GM19395 (cell line): ENCODE measurements at regions not wholly inside any gene's neighbourhood (a gene's known extent, or its start where the extent isn't known, plus 50 kb on each side); places are given as distances from the start of the nearest gene placed in this dataset.

Experiments used
- ATAC-seq: cut with Tn5 transposase; IDR thresholded peaks from one replicate; pipeline ENCODE4 v1.9.1; 2021; ENCODE audit warnings: mild to moderate bottlenecking, moderate library complexity; ENCODE audit not compliant: unreplicated experiment

DNA sequence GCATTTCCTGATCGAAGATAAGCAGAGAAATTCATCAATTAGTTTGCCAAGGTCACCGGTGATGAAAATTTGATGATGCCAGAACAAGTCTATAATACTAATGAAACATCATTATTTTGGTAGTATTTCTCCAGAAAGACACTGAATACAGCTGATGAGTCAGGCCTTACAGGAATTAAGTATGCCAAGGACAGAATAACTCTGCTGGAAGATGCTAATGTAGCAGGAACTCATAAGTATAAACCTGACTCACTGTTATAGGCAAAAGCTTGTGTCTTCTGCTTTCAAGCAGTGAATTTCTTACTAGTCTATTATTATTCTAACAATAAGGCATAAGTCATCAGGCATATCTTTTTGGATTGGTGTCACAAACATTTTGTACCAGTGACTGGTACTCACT is 1825.1 kb upstream of the IGFBP7 start:
- no peak for ATAC-seq

- ATAC-seq, result no peak
Observed at GRCh38 chr4:58936436-58936835, 1826.3 kb upstream of the IGFBP7 start.

GRCh38 chr4:58940167-58940566 is 1830.0 kb upstream of the IGFBP7 start:
- ATAC-seq, result no peak

DNA sequence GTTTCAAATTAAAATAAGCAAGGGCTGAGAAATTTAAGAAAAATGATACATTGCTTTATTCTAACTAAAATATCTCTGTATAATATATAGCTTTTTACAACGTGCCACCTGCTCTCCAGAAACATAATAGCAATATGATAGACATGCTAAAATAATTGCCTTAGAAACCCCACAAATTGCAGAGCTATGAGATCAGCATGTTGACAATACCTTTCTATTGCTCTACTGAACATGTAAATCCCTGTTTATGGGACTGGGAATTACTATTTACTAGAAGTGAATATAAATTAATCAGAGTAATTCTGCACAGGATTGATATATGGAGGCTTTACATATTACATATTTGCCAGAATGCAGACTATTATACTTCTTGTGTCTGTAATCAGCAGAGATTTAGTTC is 1831.1 kb upstream of the IGFBP7 start:
- ATAC-seq, result no peak

DNA sequence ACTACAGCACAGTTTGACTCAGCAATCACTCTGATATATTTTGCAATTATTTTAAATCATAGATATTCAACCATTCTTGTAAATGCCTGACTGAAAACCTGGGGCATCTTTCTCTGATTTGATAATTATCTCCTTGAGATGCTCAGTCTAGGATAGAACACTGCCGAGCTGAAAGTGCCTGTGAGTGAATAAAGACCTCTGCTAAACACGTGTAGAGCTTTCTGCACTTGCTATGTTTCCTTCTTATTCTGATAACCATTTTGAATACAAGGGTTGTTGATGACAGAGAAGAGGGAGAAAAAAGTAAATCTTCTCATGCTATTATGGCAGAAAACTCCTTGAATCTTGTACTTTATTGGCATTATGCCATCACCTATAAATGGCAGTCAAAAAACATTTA is 1843.4 kb upstream of the IGFBP7 start:
- ATAC-seq, result no peak

DNA sequence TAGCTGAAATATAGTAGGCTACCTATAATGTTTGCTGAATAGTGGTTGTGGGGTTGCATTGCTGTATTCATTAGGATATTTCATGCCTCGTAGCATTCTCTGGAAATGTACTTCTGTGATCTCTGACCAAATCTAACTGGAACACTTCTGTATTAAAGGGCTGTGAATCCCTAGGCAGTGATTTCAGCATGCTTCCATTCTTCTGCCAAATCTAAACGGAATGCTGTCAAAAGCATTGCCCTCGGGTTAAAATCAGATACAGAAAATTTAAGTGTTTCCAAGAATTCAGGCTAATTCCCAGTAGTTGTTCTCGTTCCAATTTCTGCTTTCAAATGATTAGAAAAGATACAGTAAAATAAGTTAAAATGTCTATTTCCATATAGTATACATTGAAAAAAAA is 1847.5 kb upstream of the IGFBP7 start:
- no peak for ATAC-seq

- no peak for ATAC-seq
Observed at GRCh38 chr4:58961283-58961682, 1851.1 kb upstream of the IGFBP7 start.

DNA sequence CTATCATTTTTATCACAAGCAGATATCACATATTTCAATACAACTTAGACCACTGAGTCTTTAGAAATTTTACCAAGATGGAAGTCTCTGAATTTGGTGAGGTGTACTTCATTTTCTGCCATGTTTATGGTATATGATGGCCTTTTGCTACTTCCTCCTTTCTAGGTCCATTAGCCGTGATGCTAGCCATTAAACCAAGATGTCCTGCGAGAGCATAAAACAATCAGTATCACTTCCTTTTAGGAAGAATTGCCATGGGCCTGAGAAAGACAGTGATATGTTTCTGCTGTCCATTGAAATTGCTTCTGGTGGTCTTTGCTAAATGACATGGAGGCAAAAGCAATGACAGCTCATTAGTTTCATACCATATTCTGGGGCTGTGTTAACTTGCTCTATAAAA is 1851.7 kb upstream of the IGFBP7 start:
- ATAC-seq, result no peak

- no peak for ATAC-seq
Observed at GRCh38 chr4:58962424-58962823, 1852.2 kb upstream of the IGFBP7 start.

GRCh38 chr4:58981828-58982227 is 1871.6 kb upstream of the IGFBP7 start:
- no peak for ATAC-seq

DNA sequence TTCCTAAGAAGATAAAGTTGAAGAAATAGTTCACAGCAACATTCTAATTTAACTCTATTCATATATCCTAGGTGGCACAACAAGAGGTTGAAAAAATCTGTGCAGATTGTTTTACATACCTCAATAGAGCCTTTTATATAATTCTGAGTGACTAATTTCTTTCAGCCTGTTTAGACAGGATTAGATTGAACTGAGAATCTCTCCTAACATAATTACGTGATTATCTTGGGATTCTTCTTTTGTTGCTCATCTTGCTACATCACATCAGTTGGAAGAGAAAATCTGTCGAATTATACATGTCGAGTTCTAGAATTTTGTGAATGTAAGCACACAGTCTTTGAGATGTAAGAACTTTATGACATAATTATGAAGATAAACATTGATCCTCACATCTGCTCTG is 1873.7 kb upstream of the IGFBP7 start:
- ATAC-seq, result no peak

GRCh38 chr4:59002148-59002547 is 1892.0 kb upstream of the IGFBP7 start:
- ATAC-seq, result no peak

DNA sequence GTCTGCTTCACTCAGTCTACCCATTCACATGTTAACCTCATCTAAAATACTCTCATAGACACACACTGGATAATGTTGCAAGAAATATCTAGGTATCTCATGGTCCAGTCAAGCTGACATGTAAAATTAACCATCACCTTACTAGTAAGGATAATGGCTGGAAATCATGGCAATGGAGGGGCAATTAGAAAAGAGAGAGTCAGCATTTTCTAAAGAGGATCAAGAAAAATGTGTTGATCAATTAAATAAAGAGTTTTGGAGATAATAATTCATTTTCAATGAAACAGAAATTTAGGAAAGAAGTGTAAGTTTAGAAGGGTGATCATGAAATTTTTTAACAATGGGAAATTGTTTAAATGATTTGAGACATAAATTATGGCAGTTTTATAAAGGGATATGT is 1914.1 kb upstream of the IGFBP7 start:
- no peak for ATAC-seq

GRCh38 chr4:59037812-59038211 is 1927.6 kb upstream of the IGFBP7 start:
- no peak for ATAC-seq

- no peak for ATAC-seq
Observed at GRCh38 chr4:59039046-59039445, 1928.9 kb upstream of the IGFBP7 start.

DNA sequence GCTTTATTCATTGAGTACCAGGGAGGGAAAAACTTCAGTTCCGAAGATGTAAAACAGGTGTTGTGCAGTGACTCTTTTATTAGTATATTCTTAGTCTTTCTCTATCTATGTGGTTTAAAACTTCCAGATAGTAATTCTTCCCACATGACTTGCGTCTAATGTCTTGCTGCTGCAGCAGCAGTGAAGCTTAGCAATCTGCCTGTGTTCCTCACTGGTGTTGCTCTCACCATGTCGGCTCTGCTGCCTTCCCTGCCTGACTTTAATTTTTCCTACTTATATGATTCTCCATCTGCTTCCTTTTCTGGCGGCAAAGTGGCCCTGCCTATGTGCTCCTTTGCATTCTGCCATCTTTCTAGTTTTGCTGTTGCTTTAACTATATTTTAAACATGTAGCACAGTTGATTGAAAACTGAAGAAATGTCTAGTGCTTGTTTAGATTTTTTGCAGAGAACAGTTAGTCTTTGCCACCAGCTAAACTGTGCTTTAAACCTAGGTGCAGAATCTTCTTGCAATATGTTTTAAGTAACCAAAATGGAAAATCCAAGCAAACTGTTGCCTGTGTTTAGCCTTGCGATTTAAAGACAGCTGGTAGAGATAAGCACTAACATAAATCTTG is 1934.2 kb upstream of the IGFBP7 start:
- no peak for ATAC-seq

- ATAC-seq, result no peak
Observed at GRCh38 chr4:59054086-59054485, 1943.9 kb upstream of the IGFBP7 start.

DNA sequence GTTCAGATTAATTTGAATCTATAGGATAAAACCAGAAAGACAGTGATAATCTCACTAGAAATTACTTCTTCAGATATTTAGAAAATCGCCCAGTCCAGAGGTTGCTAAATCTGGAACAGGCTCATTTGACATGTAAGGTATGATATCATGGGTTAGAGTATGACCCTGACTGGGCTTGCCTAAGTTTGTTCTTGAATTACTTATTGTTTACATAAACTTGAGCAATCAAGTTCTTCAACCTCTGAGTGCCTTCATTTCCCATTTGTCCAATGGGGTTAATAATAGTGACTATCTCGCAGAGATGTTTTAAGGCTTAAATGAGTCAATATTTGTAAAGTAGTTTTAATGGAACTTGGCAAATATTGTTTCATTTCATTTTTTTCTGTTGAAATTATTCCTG is 1947.6 kb upstream of the IGFBP7 start:
- ATAC-seq, result no peak

GRCh38 chr4:59058543-59058942 is 1948.4 kb upstream of the IGFBP7 start:
- ATAC-seq, result no peak

DNA sequence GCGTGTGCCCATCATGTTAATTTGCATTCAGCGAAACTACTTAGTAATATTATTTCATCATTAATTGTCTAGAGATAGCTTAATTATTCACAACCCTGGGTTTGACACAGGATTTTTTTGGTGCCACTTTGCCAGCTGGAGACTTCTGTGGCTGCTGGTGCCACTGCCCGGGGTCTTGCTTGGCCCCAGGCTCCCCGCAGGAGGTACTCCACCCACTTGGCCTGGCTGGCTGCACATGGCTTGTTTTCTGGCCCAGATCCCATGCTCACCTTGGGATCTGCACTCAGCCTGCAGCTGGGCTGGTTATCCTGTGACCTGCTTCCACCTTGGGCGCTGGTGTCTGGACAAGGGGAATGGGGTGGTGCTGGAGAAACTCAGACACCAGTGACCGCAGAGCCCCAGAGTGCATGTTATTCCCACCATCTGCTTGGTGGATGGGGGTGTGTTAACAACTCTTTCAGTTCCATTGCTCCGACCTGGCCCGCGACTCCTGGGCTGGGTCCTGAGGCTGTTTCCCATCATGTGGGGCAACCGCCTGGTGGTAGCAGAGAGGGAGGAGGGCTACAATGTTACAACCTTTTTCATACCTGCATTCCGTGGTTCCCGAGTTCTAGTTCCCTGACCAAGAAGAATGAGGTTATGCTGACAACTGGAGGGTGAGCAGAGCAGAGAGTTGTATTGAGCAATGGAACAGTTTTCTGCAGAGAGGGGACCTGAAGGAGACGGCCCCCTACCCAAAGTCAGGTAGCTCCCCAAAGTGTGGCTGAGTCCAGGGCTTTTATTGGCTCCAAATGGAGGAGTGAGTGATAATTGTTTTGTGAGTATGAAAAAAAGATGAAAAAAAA is 1950.0 kb upstream of the IGFBP7 start:
- no peak for ATAC-seq

DNA sequence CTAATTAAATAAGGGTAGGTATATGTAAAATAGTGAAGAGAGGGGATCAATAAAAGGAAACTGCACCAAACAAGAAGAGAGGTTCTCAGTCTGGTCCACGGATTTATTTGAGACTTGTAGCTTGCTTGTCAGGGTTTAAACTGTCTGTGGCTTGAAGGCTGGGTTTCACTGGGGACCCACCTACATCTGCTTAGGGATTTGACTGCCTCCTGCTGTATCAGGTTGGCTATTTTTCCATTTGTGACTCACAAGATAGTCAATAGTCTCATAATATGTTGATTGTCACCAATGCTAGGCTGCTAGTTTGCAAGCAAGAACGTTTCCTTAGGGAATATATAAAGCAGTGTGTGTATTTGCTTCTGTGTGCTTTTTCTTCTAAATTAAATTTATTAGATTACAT is 1950.7 kb upstream of the IGFBP7 start:
- ATAC-seq, result no peak

GRCh38 chr4:59063015-59063720 is 1953.0 kb upstream of the IGFBP7 start:
- ATAC-seq, result no peak
